ENCODE measurements at regions not wholly inside any gene's neighbourhood (a gene's known extent, or its start where the extent isn't known, plus 50 kb on each side); places are given as distances from the start of the nearest gene placed in this dataset.

DNA sequence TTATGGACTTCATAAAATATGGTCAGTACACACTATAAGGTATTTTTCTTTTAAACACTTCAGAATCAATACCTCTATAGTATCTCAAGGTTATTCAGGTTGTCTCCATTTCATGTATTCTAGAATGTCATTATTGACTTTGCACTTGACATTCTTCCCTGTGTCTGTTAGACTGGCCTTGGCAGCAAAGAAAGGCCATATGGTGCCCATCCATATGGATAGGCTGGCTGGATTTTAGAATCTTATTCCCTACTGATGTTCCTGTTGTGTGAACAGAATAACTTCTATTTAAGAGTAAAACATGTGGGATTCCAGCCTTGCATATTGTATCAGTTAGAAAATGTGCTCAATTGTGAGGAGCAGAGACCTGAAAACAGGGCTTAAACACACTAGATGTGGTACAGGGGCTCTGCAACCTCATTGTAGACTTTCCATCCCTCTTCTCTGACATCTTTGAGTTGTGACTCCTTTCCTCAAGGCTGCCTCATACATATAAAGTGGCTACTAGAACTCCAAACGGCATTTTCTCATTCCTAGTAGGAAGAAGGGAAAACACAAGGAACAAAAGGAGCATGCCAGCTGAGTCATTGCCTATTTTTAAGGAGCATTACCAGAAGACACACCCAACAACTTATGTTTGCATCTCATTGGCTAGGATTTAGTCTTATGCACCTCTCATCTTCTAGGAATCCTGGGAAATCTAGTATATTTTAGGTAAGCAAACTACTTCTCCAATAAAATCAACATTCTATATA, 221.2 kb upstream of the TMPO start:
- no peaks in the 10 kb centered on the region for H3K27me3 ChIP-seq
- no peak for DNase-seq (ENCODE audit: low spot score in 2 of 2)
- no peak overlapping the region for H3K27ac ChIP-seq
- TF ChIP-seq, protein P1, sequence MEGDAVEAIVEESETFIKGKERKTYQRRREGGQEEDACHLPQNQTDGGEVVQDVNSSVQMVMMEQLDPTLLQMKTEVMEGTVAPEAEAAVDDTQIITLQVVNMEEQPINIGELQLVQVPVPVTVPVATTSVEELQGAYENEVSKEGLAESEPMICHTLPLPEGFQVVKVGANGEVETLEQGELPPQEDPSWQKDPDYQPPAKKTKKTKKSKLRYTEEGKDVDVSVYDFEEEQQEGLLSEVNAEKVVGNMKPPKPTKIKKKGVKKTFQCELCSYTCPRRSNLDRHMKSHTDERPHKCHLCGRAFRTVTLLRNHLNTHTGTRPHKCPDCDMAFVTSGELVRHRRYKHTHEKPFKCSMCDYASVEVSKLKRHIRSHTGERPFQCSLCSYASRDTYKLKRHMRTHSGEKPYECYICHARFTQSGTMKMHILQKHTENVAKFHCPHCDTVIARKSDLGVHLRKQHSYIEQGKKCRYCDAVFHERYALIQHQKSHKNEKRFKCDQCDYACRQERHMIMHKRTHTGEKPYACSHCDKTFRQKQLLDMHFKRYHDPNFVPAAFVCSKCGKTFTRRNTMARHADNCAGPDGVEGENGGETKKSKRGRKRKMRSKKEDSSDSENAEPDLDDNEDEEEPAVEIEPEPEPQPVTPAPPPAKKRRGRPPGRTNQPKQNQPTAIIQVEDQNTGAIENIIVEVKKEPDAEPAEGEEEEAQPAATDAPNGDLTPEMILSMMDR (IDR thresholded peaks at IDR 0.05): no peak
- no peaks in the 10 kb centered on the region for H3K4me1 ChIP-seq
- H3K9me3 ChIP-seq: no peaks in the 10 kb centered on the region
- no peak overlapping the region for H3K4me3 ChIP-seq
- intact Hi-C loops (cut with DNase I): no loop called here
- no peaks in the 10 kb centered on the region for H3K36me3 ChIP-seq

DNA sequence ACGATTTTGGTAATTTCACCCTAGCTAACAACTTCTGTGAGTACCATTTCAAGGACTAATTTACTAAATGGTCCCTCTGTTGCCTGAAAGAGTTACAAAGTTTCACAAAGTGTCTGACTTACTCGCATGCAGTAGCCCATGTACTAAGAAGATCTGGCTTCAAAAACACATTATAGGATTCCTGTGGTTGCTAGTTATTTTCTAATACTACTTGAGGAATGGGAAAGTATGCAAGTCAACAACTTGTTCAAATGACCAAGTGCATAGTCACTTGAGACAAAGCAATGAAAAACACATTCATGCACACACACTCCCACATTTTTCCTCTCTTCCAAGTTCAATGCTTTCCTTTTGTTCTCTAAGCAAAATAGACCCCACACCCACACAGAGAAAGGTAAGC, 219.7 kb upstream of the TMPO start:
- Histone ChIP-seq H3K27me3 (no peaks in the 10 kb centered on the region), H3K4me1 (no peaks in the 10 kb centered on the region), H3K4me3 (no peak overlapping the region), H3K9me3 (no peaks in the 10 kb centered on the region), H3K36me3 (no peaks in the 10 kb centered on the region), H3K27ac (no peak overlapping the region)
- DNase-seq (ENCODE audit: low spot score in 2 of 2): no peak
- TF ChIP-seq, protein P1 (IDR thresholded peaks at IDR 0.05): no peak
- intact Hi-C loops (cut with DNase I): no loop called here

DNA sequence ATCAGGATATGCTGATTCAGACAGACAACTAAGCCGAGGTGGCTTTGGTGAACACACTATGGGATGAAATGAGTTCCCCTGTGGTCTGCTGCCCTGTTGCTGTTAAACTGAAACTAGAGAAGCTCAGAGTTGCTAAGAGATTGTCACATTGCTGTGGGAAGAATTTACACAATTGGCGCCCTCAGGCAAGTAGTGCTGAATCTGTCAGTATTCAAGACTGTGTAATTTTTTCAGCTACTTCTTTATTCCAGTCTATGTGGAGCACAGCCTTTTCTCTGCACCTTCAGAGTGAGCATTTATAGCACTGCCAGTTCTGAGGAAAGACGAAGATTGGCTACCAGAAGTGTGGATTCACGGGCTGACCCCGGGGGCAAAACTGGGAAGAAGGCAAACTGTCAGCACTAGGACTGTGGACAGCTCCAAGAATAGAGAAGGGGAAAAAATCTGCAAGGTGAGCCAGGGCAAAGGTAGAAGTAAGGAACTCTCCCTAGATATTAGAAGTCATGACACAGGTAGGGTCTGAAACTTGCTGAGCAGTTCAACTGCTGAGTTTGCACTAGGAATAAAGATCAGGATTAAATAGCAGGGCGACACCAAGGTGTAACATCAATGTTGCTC, 218.8 kb upstream of the TMPO start:
- no peaks in the 10 kb centered on the region for H3K9me3 ChIP-seq
- no peak overlapping the region for H3K4me3 ChIP-seq
- no peak overlapping the region for H3K27ac ChIP-seq
- H3K36me3 ChIP-seq: no peaks in the 10 kb centered on the region
- H3K4me1 ChIP-seq: no peaks in the 10 kb centered on the region
- intact Hi-C loops (cut with DNase I): no loop called here
- no peak for DNase-seq (ENCODE audit: low spot score in 2 of 2)
- TF ChIP-seq, protein P1 (IDR thresholded peaks at IDR 0.05): no peak
- H3K27me3 ChIP-seq: no peaks in the 10 kb centered on the region

DNA sequence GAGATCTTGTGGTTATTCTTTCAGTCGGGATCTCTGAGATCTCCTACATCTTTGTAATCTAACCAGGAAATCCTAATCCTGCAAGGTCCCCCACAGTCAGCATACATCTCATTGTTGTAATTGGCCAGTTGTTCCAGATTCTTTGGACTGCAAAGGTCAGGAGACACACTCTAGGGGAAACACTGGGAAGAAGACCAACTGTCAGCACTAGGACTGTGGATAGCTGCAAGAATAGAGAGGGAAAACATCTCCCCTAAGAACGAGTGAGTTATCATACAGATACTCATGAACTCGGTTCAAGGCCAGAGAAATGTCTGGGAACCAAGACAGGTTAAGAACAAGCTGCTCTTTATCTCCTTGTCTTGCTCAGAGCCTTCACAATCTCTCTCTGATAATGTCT, 217.9 kb upstream of the TMPO start:
- Histone ChIP-seq H3K36me3 (no peaks in the 10 kb centered on the region), H3K4me3 (no peak overlapping the region), H3K9me3 (no peaks in the 10 kb centered on the region), H3K27me3 (no peaks in the 10 kb centered on the region), H3K27ac (no peak overlapping the region), H3K4me1 (no peaks in the 10 kb centered on the region)
- intact Hi-C loops (cut with DNase I): no loop called here
- DNase-seq (ENCODE audit: low spot score in 2 of 2): no peak
- TF ChIP-seq, protein P1 (IDR thresholded peaks at IDR 0.05): no peak

DNA sequence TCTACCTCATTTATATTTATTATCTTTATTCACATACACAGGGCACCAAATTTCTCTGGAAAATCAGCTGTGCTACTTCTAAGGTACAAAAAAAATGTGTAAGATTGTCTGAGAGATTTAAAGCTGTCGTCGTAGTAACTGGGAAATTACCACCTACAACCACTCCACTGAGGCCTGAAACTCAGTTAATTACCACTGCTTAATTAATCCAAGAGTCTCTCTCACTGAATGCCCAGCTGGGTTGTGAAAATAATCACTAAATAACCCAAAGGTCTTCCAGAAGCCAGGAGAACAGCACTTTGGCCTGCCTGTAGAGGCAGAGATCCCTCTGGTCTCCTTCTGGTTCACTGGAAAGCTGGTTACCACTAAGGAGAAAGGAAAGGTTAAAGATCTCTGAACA, 207.2 kb upstream of the TMPO start:
- Histone ChIP-seq H3K36me3 (no peaks in the 10 kb centered on the region), H3K9me3 (no peaks in the 10 kb centered on the region), H3K4me3 (no peak overlapping the region), H3K27ac (no peak overlapping the region), H3K27me3 (no peaks in the 10 kb centered on the region), H3K4me1 (no peaks in the 10 kb centered on the region)
- TF ChIP-seq, protein P1 (IDR thresholded peaks at IDR 0.05): no peak
- DNase-seq (ENCODE audit: low spot score in 2 of 2): no peak
- intact Hi-C loops (cut with DNase I): no loop called here
